ENCODE measurements at regions not wholly inside any gene's neighbourhood (a gene's known extent, or its start where the extent isn't known, plus 50 kb on each side); places are given as distances from the start of the nearest gene placed in this dataset.

DNA sequence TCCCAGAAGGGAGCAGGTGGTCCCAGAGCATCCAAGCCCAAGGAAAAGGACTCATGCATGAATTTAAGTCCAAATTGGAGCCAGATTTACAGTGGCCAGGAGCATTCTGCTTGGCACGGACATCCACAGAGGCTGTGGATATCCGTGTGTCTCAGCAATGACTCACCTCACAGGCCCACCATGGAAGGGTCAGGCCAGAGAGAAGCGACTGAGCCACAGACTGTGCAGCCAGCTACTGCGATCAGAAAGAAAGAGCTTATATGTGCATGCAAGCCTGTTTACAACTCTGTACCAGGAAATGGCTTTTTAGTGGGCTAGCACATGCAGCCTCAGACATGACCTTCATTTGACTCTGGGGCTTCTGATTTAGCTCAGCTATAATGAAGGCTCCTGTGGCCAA lies 231.0 kb downstream of the C16orf95 start:
- TF ChIP-seq, protein P1, sequence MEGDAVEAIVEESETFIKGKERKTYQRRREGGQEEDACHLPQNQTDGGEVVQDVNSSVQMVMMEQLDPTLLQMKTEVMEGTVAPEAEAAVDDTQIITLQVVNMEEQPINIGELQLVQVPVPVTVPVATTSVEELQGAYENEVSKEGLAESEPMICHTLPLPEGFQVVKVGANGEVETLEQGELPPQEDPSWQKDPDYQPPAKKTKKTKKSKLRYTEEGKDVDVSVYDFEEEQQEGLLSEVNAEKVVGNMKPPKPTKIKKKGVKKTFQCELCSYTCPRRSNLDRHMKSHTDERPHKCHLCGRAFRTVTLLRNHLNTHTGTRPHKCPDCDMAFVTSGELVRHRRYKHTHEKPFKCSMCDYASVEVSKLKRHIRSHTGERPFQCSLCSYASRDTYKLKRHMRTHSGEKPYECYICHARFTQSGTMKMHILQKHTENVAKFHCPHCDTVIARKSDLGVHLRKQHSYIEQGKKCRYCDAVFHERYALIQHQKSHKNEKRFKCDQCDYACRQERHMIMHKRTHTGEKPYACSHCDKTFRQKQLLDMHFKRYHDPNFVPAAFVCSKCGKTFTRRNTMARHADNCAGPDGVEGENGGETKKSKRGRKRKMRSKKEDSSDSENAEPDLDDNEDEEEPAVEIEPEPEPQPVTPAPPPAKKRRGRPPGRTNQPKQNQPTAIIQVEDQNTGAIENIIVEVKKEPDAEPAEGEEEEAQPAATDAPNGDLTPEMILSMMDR (IDR thresholded peaks at IDR 0.05; ENCODE audit: poor library complexity): no peak
- no peak for TF ChIP-seq EZH2 (IDR thresholded peaks at IDR 0.05; ENCODE audit: borderline replicate concordance)
- no peak for TF ChIP-seq EZH2phosphoT487 (IDR thresholded peaks at IDR 0.05; ENCODE audit: low read depth, severe bottlenecking, unreplicated experiment)

Data from hepatocyte (in vitro differentiated cells).